Keratinocyte (primary cell): ENCODE measurements at regions not wholly inside any gene's neighbourhood (a gene's known extent, or its start where the extent isn't known, plus 50 kb on each side); places are given as distances from the start of the nearest gene placed in this dataset.

Experiments used
- DNase-seq: peaks from one replicate; pipeline ENCODE4 v3.0.0-alpha.2; 2011; ENCODE audit warnings: low read depth, missing footprints, low spot score
- FAIRE-seq: peaks from 2 replicates; lab custom pipeline; 2011; peaks lifted over from hg19 to GRCh38; lab: Jason Lieb, UNC
- H2AFZ ChIP-seq: 2 replicates; pipeline ENCODE4 v1.6.0; 2012; ENCODE audit warnings: low read length, control low read depth, inconsistent platforms; ENCODE audit not compliant: control insufficient read depth
- H3K27ac ChIP-seq: 2 replicates; pipeline ENCODE4 v1.5.1; 2011; ENCODE audit warnings: low read length; ENCODE audit not compliant: control insufficient read depth, insufficient read depth
- H3K27me3 ChIP-seq: 3 replicates; pipeline ENCODE4 v1.6.0; 2011; ENCODE audit warnings: low read length; ENCODE audit not compliant: control insufficient read depth, insufficient read depth; ENCODE audit errors: extremely low read depth
- H3K36me3 ChIP-seq, 2 experiments: 2 replicates in 1 of 2; 3 replicates in 1 of 2; pipeline ENCODE4 v1.5.1; 2011; ENCODE audit warnings: low read length in 2 of 2, mild to moderate bottlenecking in 1 of 2; ENCODE audit not compliant: control insufficient read depth in 2 of 2, insufficient read depth in 2 of 2; ENCODE audit errors: extremely low read depth in 1 of 2
- H3K4me1 ChIP-seq: 3 replicates; pipeline ENCODE4 v1.5.1; 2011; ENCODE audit warnings: low read length; ENCODE audit not compliant: control insufficient read depth, insufficient read depth; ENCODE audit errors: extremely low read depth
- H3K4me2 ChIP-seq: 3 replicates; pipeline ENCODE4 v1.6.0; 2011; ENCODE audit warnings: low read depth, low read length; ENCODE audit not compliant: control insufficient read depth, insufficient read depth; ENCODE audit errors: extremely low read depth
- H3K4me3 ChIP-seq, 3 experiments: fragments of 200-600 bp in 1 of 3; sonication (generic) in 1 of 3; 2 replicates in 2 of 3; 3 replicates in 1 of 3; pipeline ENCODE4 v1.5.1; 2011 to 2016; ENCODE audit warnings: low read length in 3 of 3, mild to moderate bottlenecking in 3 of 3, control low read depth in 2 of 3, inconsistent platforms in 1 of 3, low read depth in 1 of 3, mixed read lengths in 1 of 3, mixed run types in 1 of 3, moderate library complexity in 1 of 3; ENCODE audit not compliant: control insufficient read depth in 2 of 3, insufficient read depth in 2 of 3; ENCODE audit errors: extremely low read depth in 1 of 3
- H3K79me2 ChIP-seq: 2 replicates; pipeline ENCODE4 v1.6.0; 2012; ENCODE audit warnings: low read length; ENCODE audit not compliant: control insufficient read depth, insufficient read depth
- H3K9ac ChIP-seq: 3 replicates; pipeline ENCODE4 v1.6.0; 2011; ENCODE audit warnings: low read length; ENCODE audit not compliant: control insufficient read depth, insufficient read depth; ENCODE audit errors: extremely low read depth
- H3K9me1 ChIP-seq: 3 replicates; pipeline ENCODE4 v1.6.0; 2011; ENCODE audit warnings: low read length; ENCODE audit not compliant: control insufficient read depth, insufficient read depth; ENCODE audit errors: extremely low read depth
- H3K9me3 ChIP-seq: 2 replicates; pipeline ENCODE4 v1.5.1; 2012; ENCODE audit warnings: low read depth, low read length; ENCODE audit not compliant: control insufficient read depth
- H4K20me1 ChIP-seq: 3 replicates; pipeline ENCODE4 v1.6.0; 2011; ENCODE audit warnings: low read length; ENCODE audit not compliant: control insufficient read depth, insufficient read depth; ENCODE audit errors: extremely low read depth
- CTCF ChIP-seq, 3 experiments: IDR thresholded peaks in 1 of 3; conservative IDR thresholded peaks in 1 of 3; optimal IDR thresholded peaks in 1 of 3; 2 replicates in 2 of 3; 3 replicates in 1 of 3; pipeline versions ENCODE3 to v1.5.1; 2011; ENCODE audit warnings: low read length in 3 of 3, mild to moderate bottlenecking in 3 of 3, moderate library complexity in 2 of 3, control low read depth in 1 of 3, inconsistent platforms in 1 of 3; ENCODE audit not compliant: insufficient read depth in 2 of 3; ENCODE audit errors: extremely low read depth in 1 of 3
- EZH2 ChIP-seq: IDR thresholded peaks from one replicate; pipeline ENCODE4 v1.6.1; 2012; ENCODE audit warnings: inconsistent platforms, mild to moderate bottlenecking, low read length, moderate library complexity
- dilution Hi-C: fragments of 300-500 bp; cut with MboI; formaldehyde crosslinking; loops from one replicate; pipeline ENCODE4 v1.7.0; 2020; ENCODE audit warnings: low sequenced_read_pairs; ENCODE audit not compliant: extremely low pct_ligation_motif_present

DNA sequence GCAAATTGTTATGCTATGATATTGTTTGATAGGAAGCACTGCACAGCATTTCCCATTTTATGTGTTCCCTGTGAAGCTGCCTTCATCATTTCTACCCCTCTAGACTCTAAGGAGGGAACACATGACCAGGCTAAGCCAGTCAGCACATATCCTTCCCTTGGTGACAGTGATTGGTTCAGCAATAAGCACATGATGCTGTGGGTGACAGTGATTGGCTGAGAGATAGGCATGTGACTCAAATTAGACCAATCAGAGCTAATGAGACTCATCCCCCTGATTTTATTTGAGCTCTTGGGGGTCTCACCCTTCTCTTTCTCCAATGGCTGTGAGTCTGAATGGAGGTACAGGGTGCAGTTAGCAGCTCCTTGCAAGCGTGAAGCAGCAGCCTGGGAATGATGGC, 195.2 kb downstream of the NUAK1 start:
- no peaks in the 10 kb centered on the region for H3K36me3 ChIP-seq
- no peaks in the 10 kb centered on the region for H3K79me2 ChIP-seq
- no peak overlapping the region for H3K9ac ChIP-seq
- no peak for TF ChIP-seq CTCF (optimal IDR thresholded peaks at IDR 0.05 in 1 of 3, IDR thresholded peaks at IDR 0.05 in 1 of 3, conservative IDR thresholded peaks at IDR 0.05 in 1 of 3; ENCODE audit: extremely low read depth in 1 of 3, insufficient read depth in 2 of 3, low read length in 3 of 3)
- no peak for TF ChIP-seq EZH2
- peaks cover 22% of the 10 kb centered on the region for H3K4me1 ChIP-seq
- FAIRE-seq (peak; percentile 5), DNase-seq (no peak)
- H3K27ac ChIP-seq = no peak overlapping the region
- dilution Hi-C loops = no loop called here
- H4K20me1 ChIP-seq = no peaks in the 10 kb centered on the region
- H3K9me1 ChIP-seq = no peaks in the 10 kb centered on the region
- H3K9me3 ChIP-seq = no peaks in the 10 kb centered on the region
- H3K4me3 ChIP-seq = no peak overlapping the region
- H3K27me3 ChIP-seq = no peaks in the 10 kb centered on the region
- H2AFZ ChIP-seq = no peak overlapping the region
- no peak overlapping the region for H3K4me2 ChIP-seq

GRCh38 chr12:105944628-105945027, 194.1 kb downstream of the NUAK1 start:
- Histone ChIP-seq H2AFZ (no peak overlapping the region), H3K4me2 (no peak overlapping the region), H3K27ac (no peak overlapping the region), H3K9ac (no peak overlapping the region), H3K9me3 (no peaks in the 10 kb centered on the region), H3K27me3 (no peaks in the 10 kb centered on the region), H3K79me2 (no peaks in the 10 kb centered on the region), H3K9me1 (no peaks in the 10 kb centered on the region), H4K20me1 (no peaks in the 10 kb centered on the region), H3K36me3 (no peaks in the 10 kb centered on the region), H3K4me3 (no peak overlapping the region), H3K4me1 (peaks cover 13% of the 10 kb centered on the region)
- DNase-seq (no peak), FAIRE-seq (peak; percentile 39)
- dilution Hi-C loops = no loop called here
- TF ChIP-seq EZH2 (no peak), CTCF (optimal IDR thresholded peaks at IDR 0.05 in 1 of 3, IDR thresholded peaks at IDR 0.05 in 1 of 3, conservative IDR thresholded peaks at IDR 0.05 in 1 of 3; ENCODE audit: extremely low read depth in 1 of 3, insufficient read depth in 2 of 3, low read length in 3 of 3) (no peak)
